ELF-1 (cell line): ENCODE measurements at regions not wholly inside any gene's neighbourhood (a gene's known extent, or its start where the extent isn't known, plus 50 kb on each side); places are given as distances from the start of the nearest gene placed in this dataset.
A peak's percentile ranks its signal among the peaks of the same experiment; 100 is the strongest.
"Not testable (repeated sequence)": the region's sequence is repeated elsewhere in the genome, so short reads cannot be mapped to it uniquely, and the experiment has no call there.

ENCODE experiments used
- DNase-seq: peaks from one replicate; pipeline ENCODE4 v3.0.0-alpha.2; 2016; ENCODE audit warnings: low read depth, low spot score

DNA sequence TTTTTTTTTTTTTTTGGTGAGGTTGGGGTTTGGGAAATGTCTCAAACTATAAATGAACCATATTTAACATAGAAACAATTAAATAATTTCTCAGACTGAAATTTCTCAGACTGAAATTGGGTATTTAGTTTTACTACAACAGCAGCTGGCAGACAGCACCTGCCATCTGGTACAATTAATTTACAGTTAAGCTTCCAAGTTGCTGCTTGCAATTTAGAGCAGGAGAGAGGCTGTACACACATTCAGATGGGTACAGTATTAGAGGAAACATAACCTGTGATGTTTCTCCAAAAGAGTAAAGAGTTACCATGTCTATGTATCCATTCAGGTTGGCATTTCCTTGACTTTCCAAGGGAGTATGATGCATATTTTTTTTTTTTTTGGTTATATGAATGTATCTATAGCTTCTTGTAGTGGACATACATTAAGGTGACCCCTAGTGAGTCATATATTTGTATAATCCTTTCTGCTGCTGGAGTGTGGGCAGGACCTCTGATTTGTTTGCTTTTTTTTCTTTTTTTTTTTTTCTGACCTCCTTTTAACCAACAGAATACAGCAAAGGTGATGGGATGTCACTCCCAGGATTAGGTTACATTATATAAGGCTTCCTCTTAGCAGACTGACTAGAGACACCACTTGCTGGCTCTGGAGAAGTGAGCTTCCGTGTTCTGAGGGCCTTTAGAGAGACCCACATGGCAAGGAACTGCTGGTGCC is 201.7 kb downstream of the PTH2R start:
- DNase-seq: no peak

DNA sequence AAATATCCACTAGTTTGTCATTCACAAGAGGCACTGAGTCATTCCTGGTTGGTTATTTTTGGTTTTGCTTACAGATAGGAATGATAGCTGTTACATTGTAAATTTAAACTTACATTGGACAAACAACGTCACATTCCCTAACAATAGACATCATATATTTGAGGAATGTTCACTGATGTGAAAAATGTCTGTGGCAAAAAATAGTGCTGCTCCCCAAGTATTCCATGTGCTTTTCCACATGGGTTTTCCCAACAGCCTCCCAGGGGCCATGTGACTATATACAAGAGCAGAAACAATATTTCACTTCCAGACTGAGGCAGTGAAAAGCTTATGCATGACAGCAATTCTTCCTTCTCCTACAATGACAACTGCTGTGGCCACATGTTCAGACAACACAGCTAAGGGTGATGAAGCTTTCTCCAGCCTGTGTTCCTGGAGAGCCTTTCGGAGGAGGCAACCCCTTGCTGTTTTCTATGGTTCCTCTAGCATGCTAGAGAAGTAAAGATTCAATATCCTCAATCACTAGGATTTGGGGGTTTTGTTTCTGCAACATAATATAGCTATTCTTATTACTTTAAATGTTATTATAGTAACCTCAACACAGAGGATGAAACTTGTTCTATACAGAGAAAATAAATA is 202.7 kb downstream of the PTH2R start:
- no peak for DNase-seq

DNA sequence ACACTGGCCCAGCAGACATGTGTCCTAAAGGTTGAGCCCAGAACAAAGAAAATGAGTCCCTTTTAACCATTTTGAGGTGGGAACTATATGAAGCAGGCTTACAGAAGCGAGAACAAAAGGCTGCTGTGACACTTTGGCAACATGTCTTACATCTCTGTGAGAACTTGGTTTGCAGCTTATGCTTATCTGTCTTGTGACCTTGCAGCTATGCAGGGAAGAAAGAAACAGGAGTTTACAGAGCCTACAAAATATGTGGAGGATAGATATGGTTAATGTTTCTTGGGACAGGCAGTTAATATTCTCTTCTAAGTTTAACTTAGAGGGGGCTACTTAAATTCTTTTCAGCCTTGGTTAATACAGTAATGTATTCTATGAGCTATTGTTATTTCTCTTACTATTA is 209.1 kb downstream of the PTH2R start:
- DNase-seq: not testable (repeated sequence)

GRCh38 chr2:208618220-208618619 is 211.6 kb downstream of the PTH2R start:
- DNase-seq: no peak

- no peak for DNase-seq
Observed at GRCh38 chr2:208619993-208620392, 213.4 kb downstream of the PTH2R start.

GRCh38 chr2:208620487-208620978 is 213.9 kb downstream of the PTH2R start:
- DNase-seq: no peak

- no peak for DNase-seq
Observed at GRCh38 chr2:208627110-208627884, 220.7 kb downstream of the PTH2R start.

GRCh38 chr2:208627916-208628315 is 221.3 kb downstream of the PTH2R start:
- DNase-seq: no peak

- no peak for DNase-seq
Observed at GRCh38 chr2:208638059-208638458, 231.5 kb downstream of the PTH2R start.

DNA sequence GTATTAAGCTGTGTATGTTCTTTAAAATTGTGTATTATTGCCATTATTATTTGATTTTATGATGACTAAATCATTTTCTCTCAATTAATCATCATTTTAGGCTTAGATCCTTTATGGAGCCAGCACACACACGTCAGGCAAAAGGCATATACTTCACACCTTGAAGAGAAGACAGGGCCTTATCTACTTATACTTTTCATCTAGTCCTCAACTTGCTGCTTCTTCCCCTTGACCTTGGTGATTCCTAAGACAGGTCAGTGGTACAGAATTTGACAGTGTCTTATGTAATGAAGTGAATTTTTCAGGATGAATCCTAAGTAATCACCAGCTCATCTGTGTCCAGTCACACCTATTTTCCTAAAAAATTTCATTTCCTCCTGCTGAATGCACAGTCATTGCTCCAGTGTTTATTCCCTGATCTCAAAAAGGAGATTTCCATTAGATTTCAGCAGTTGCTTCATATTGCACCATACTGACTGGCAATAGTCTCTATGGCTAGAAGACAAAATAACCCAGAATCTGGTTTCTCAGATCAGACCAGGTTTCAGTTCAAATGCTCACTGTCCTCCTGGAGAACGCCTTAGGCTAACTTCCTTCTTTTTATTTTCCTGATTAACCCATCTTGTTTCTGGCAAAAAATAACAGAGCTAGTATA is 235.7 kb downstream of the PTH2R start:
- no peak for DNase-seq

- DNase-seq: no peak
Observed at GRCh38 chr2:208643145-208643544, 236.6 kb downstream of the PTH2R start.

DNA sequence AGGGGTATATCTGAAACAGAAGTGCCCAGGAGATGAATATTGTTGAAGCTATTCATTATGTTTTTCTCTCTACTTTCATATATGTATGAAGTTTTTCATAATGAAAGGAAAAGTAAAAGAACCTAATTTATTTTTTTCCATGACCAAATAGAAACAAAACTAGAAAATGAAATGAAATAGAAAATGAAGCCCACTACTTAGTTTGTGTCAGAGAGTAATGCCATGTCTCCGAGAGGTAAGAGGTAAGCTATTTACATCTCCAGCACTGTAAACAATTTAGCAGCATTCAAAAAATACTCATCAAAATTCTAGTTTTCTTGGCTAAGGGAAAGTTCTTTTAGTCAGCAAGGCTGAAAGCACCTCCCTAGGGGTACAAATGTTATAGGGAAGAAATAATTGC is 238.6 kb downstream of the PTH2R start:
- DNase-seq: no peak

DNA sequence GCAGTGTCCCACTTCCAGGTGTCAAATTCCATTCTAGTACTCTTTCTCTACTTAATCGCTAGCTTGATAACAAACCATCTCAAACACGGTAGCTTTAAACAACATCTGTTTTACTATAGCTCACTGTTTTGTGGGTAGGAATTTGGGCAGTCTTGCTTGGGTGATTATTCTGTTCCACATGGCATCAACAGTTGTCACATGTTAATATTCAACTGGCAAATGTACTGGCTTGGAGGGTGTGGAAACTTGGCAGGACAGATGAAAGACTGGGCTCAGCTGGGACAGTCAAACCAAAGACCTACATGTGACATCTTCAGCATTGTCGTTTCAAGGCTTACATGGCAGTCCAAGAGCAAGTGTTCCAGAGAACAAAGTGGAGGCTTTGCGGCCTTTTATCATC is 241.8 kb downstream of the PTH2R start:
- no peak for DNase-seq

DNA sequence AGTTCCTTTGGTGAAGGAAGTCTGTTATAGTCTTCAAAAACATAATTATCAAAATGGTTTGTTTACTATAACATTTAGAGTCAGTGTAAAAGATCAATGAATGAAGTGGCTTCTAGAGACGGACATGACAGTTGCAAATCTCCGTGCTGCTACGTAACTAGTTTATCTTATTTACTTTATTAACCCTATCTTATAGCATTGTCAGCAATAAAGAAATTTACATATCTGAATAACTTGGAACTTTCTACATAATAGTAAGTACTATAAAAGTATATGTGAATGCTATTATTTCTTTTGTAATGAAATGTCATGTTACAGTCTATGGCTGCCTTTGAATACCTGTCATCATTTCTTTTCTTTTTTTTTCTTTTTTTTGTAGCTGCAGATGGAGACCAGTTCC is 246.8 kb downstream of the PTH2R start:
- no peak for DNase-seq

- DNase-seq: no peak
Observed at GRCh38 chr2:208654056-208654455, 247.5 kb downstream of the PTH2R start.

DNA sequence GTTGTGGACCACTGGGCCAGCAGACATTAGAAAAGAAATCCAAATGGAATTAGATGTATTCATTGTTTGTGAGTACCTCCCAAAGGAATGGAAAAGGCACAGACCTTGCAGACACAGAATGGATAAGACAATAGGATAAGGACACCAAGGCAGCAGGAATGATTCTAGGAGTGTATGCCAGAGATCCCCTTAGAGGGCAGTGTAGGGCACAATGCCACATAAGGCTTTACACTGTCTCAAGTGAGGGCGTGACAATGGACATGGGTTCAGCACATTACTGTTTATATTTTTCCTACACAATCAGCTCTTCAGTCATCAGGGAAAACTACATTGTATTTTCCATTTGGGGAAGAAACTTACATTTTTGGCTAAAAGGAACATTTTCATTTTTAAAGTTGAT is 250.9 kb downstream of the PTH2R start:
- DNase-seq: no peak

GRCh38 chr2:208669394-208669793 is 262.8 kb downstream of the PTH2R start:
- no peak for DNase-seq

GRCh38 chr2:208671284-208671683 is 264.7 kb downstream of the PTH2R start:
- DNase-seq: peak; percentile 18

DNA sequence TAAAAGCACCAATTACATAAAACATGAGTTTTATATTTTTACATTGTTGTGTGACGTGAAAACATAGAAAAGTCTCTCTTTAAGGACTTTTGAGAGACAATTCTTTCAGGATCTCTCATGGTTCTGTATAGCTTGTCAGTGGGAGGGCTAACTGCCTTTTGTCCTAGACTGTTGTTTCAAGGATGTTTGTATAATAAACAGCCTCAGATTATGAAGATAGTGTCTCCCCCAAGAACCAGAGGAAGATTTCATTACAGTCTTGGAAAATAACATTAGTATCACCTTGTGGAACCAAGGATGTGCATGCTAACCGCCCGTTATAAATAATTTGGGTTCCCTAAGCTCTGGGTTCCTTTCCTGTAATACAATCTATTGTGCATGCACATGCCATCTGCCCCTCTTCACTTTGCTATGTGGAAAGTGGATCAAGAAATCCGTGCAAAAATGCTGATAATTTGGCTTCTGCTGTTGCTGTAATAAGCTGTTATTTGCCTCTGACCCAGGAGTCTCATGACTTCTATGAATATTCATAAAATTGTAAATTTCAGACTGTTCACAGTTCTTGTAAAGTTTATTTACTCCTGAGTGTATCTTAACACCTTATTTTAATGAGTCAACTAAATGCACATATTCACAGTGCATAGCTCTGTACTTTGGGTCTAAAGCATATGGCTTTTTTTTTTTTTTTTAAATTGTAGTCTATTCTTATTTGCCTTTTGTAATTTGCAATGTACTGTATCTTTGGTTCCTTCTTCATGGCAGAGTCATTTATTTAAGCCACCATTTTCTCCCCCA is 265.5 kb downstream of the PTH2R start:
- DNase-seq: no peak

- no peak for DNase-seq
Observed at GRCh38 chr2:208673631-208674030, 267.0 kb downstream of the PTH2R start.

- no peak for DNase-seq
Observed at GRCh38 chr2:208674919-208675318, 268.3 kb downstream of the PTH2R start.
